CD4-positive, alpha-beta memory T cell (primary cell): ENCODE measurements at regions not wholly inside any gene's neighbourhood (a gene's known extent, or its start where the extent isn't known, plus 50 kb on each side); places are given as distances from the start of the nearest gene placed in this dataset.

ENCODE experiments used
- CTCF ChIA-PET: fragments of 350-600 bp; sonication (Branson Sonifier 250); formaldehyde crosslinking; loops from one replicate; lab custom pipeline; 2021; ENCODE audit warnings: inconsistent platforms; ENCODE audit not compliant: partially characterized antibody; lab: Charles Lee
- POLR2A ChIA-PET: fragments of 350-600 bp; sonication (Branson Sonifier 250); formaldehyde crosslinking; loops from one replicate; lab custom pipeline; 2021; ENCODE audit not compliant: partially characterized antibody; lab: Charles Lee
- DNase-seq, 5 donors: peaks; one replicate each; pipeline versions ENCODE4 v3.0.0 to v3.0.0-alpha.2; 2020 to 2022; ENCODE audit warnings: mixed read lengths in 1 of 5
- H3K27ac ChIP-seq: one replicate; pipeline ENCODE4 v1.7.0; 2013; ENCODE audit warnings: low read depth, low read length
- H3K27me3 ChIP-seq: 2 replicates; pipeline ENCODE4 v1.7.0; 2013; ENCODE audit warnings: mild to moderate bottlenecking, low read length, moderate library complexity; ENCODE audit not compliant: insufficient read depth
- H3K36me3 ChIP-seq: 2 replicates; pipeline ENCODE4 v1.7.0; 2013; ENCODE audit warnings: mild to moderate bottlenecking, low read length, moderate library complexity; ENCODE audit not compliant: insufficient read depth
- H3K4me1 ChIP-seq: 2 replicates; pipeline ENCODE4 v1.7.0; 2013; ENCODE audit warnings: mild to moderate bottlenecking, low read length, moderate library complexity; ENCODE audit not compliant: insufficient read depth
- H3K4me3 ChIP-seq, 2 donors: one replicate each; pipeline ENCODE4 v1.7.0; 2013; ENCODE audit warnings: low read length in 2 of 2, mild to moderate bottlenecking in 1 of 2
- H3K9me3 ChIP-seq, 2 donors: one replicate each; pipeline ENCODE4 v1.7.0; 2013; ENCODE audit warnings: low read length in 2 of 2, control low read depth in 1 of 2; ENCODE audit not compliant: control insufficient read depth in 1 of 2
- H3K27ac Mint-ChIP-seq, 7 donors: one replicate each; pipeline ENCODE4 v1.8.0; 2020 to 2021; ENCODE audit warnings: mixed read lengths in 7 of 7, mild to moderate bottlenecking in 6 of 7, inconsistent platforms in 3 of 7, moderate library complexity in 3 of 7
- H3K27me3 Mint-ChIP-seq, 2 donors: one replicate each; pipeline ENCODE4 v1.8.0; 2020 to 2021; ENCODE audit warnings: mixed read lengths in 2 of 2
- H3K36me3 Mint-ChIP-seq, 2 donors: one replicate each; pipeline ENCODE4 v1.8.0; 2020 to 2021; ENCODE audit warnings: mixed read lengths in 2 of 2, inconsistent platforms in 1 of 2, mild to moderate bottlenecking in 1 of 2
- H3K4me1 Mint-ChIP-seq, 4 donors: one replicate each; pipeline ENCODE4 v1.8.0; 2020 to 2021; ENCODE audit warnings: mixed read lengths in 4 of 4, mild to moderate bottlenecking in 1 of 4
- H3K4me3 Mint-ChIP-seq, 8 donors: one replicate each; pipeline ENCODE4 v1.8.0; 2020 to 2021; ENCODE audit warnings: mixed read lengths in 8 of 8, mild to moderate bottlenecking in 7 of 8, moderate library complexity in 6 of 8, inconsistent platforms in 3 of 8
- H3K9me3 Mint-ChIP-seq, 8 donors: one replicate each; pipeline ENCODE4 v1.8.0; 2020 to 2021; ENCODE audit warnings: mixed read lengths in 8 of 8, mild to moderate bottlenecking in 5 of 8, inconsistent platforms in 3 of 8, moderate library complexity in 1 of 8
- intact Hi-C: fragments of 100-400 bp; cut with micrococcal nuclease; formaldehyde crosslinking; loops from one replicate; pipeline ENCODE4 v1.15.1; 2023

- ChIA-PET POLR2A (no interaction called here), CTCF (no interaction called here)
- Mint-ChIP-seq H3K27me3 (peaks cover 0 to 1% of the 10 kb centered on the region in 2 donors), H3K27ac (peak overlapping the region in 1 of 7 donors; percentile 58), H3K4me3 (no peak overlapping the region), H3K9me3 (peaks cover 0 to 9% (median 5%) of the 10 kb centered on the region in 8 donors), H3K36me3 (peaks cover 0 to 8% of the 10 kb centered on the region in 2 donors), H3K4me1 (peaks cover 0 to 7% (median 1%) of the 10 kb centered on the region in 4 donors)
- intact Hi-C loops, result no loop called here
- H3K4me1 ChIP-seq, result no peaks in the 10 kb centered on the region
- no peak overlapping the region for H3K27ac ChIP-seq
- H3K9me3 ChIP-seq, result no peaks in the 10 kb centered on the region
- DNase-seq, result no peak
- H3K27me3 ChIP-seq, result no peaks in the 10 kb centered on the region
- H3K4me3 ChIP-seq, result no peak overlapping the region
- no peaks in the 10 kb centered on the region for H3K36me3 ChIP-seq
Observed at GRCh38 chr6:156061465-156061864, 605.8 kb upstream of the NOX3 start.

- Histone ChIP-seq H3K36me3 (no peaks in the 10 kb centered on the region), H3K27ac (no peak overlapping the region), H3K9me3 (no peaks in the 10 kb centered on the region), H3K27me3 (no peaks in the 10 kb centered on the region), H3K4me1 (no peaks in the 10 kb centered on the region), H3K4me3 (no peak overlapping the region)
- H3K27ac Mint-ChIP-seq, result peak overlapping the region in 4 of 7 donors; percentile 3 to 42 (median 24)
- no peak overlapping the region for H3K4me3 Mint-ChIP-seq
- peaks cover 0 to 11% (median 7%) of the 10 kb centered on the region in 8 donors for H3K9me3 Mint-ChIP-seq
- ChIA-PET POLR2A (no interaction called here), CTCF (no interaction called here)
- peaks cover 0 to 8% of the 10 kb centered on the region in 2 donors for H3K36me3 Mint-ChIP-seq
- intact Hi-C loops, result no loop called here
- peaks cover 0 to 1% of the 10 kb centered on the region in 2 donors for H3K27me3 Mint-ChIP-seq
- H3K4me1 Mint-ChIP-seq, result peaks cover 0 to 7% (median 1%) of the 10 kb centered on the region in 4 donors
- peak; percentile 4 to 43 (median 31) for DNase-seq
Observed at GRCh38 chr6:156060013-156060412, 604.4 kb upstream of the NOX3 start.

GRCh38 chr6:156058356-156058755, 602.7 kb upstream of the NOX3 start:
- Histone ChIP-seq H3K36me3 (no peaks in the 10 kb centered on the region), H3K4me1 (no peaks in the 10 kb centered on the region), H3K4me3 (no peak overlapping the region), H3K27ac (no peak overlapping the region), H3K27me3 (no peaks in the 10 kb centered on the region), H3K9me3 (no peaks in the 10 kb centered on the region)
- ChIA-PET POLR2A (no interaction called here), CTCF (no interaction called here)
- Mint-ChIP-seq H3K4me3 (no peak overlapping the region), H3K27ac (no peak overlapping the region), H3K4me1 (peaks cover 0 to 7% (median 1%) of the 10 kb centered on the region in 4 donors), H3K36me3 (peaks cover 0 to 4% of the 10 kb centered on the region in 2 donors), H3K9me3 (peaks cover 3 to 11% (median 7%) of the 10 kb centered on the region in 8 donors), H3K27me3 (peaks cover 0 to 1% of the 10 kb centered on the region in 2 donors)
- intact Hi-C loops, result no loop called here
- no peak for DNase-seq

- DNase-seq, result no peak
- Mint-ChIP-seq H3K36me3 (peaks cover 0 to 4% of the 10 kb centered on the region in 2 donors), H3K4me3 (no peak overlapping the region), H3K27me3 (peaks cover 0 to 1% of the 10 kb centered on the region in 2 donors), H3K4me1 (peaks cover 0 to 7% (median 1%) of the 10 kb centered on the region in 4 donors), H3K9me3 (peaks cover 4 to 11% (median 8%) of the 10 kb centered on the region in 8 donors), H3K27ac (peak overlapping the region in 1 of 7 donors; percentile 62)
- no peak overlapping the region for H3K4me3 ChIP-seq
- no peaks in the 10 kb centered on the region for H3K4me1 ChIP-seq
- H3K27me3 ChIP-seq, result no peaks in the 10 kb centered on the region
- CTCF ChIA-PET, result no interaction called here
- intact Hi-C loops, result no loop called here
- H3K9me3 ChIP-seq, result no peaks in the 10 kb centered on the region
- no peaks in the 10 kb centered on the region for H3K36me3 ChIP-seq
- no peak overlapping the region for H3K27ac ChIP-seq
- POLR2A ChIA-PET, result no interaction called here
Observed at GRCh38 chr6:156057869-156058268, 602.2 kb upstream of the NOX3 start.

GRCh38 chr6:156056085-156056484, 600.4 kb upstream of the NOX3 start:
- ChIA-PET POLR2A (no interaction called here), CTCF (no interaction called here)
- H3K36me3 ChIP-seq, result no peaks in the 10 kb centered on the region
- no peaks in the 10 kb centered on the region for H3K27me3 ChIP-seq
- H3K4me1 ChIP-seq, result no peaks in the 10 kb centered on the region
- intact Hi-C loops, result no loop called here
- DNase-seq, result no peak
- H3K27ac Mint-ChIP-seq, result no peak overlapping the region
- H3K27ac ChIP-seq, result no peak overlapping the region
- H3K4me1 Mint-ChIP-seq, result peaks cover 0 to 7% (median 1%) of the 10 kb centered on the region in 4 donors
- H3K9me3 Mint-ChIP-seq, result peaks cover 4 to 11% (median 7%) of the 10 kb centered on the region in 8 donors
- H3K27me3 Mint-ChIP-seq, result peaks cover 0 to 1% of the 10 kb centered on the region in 2 donors
- H3K4me3 ChIP-seq, result no peak overlapping the region
- H3K36me3 Mint-ChIP-seq, result peaks cover 0 to 4% of the 10 kb centered on the region in 2 donors
- peak overlapping the region in 1 of 8 donors; percentile 34 for H3K4me3 Mint-ChIP-seq
- no peaks in the 10 kb centered on the region for H3K9me3 ChIP-seq

- DNase-seq, result no peak
- H3K4me3 ChIP-seq, result no peak overlapping the region
- ChIA-PET POLR2A (no interaction called here), CTCF (no interaction called here)
- Mint-ChIP-seq H3K36me3 (peaks cover 0 to 4% of the 10 kb centered on the region in 2 donors), H3K4me1 (no peaks in the 10 kb centered on the region), H3K27ac (peak overlapping the region in 1 of 7 donors; percentile 43), H3K4me3 (no peak overlapping the region), H3K9me3 (peaks cover 2 to 13% (median 6%) of the 10 kb centered on the region in 8 donors), H3K27me3 (peaks cover 0 to 1% of the 10 kb centered on the region in 2 donors)
- H3K27ac ChIP-seq, result no peak overlapping the region
- no peaks in the 10 kb centered on the region for H3K4me1 ChIP-seq
- H3K36me3 ChIP-seq, result no peaks in the 10 kb centered on the region
- H3K27me3 ChIP-seq, result no peaks in the 10 kb centered on the region
- no peaks in the 10 kb centered on the region for H3K9me3 ChIP-seq
- intact Hi-C loops, result no loop called here
Observed at GRCh38 chr6:156053626-156054025, 598.0 kb upstream of the NOX3 start.

GRCh38 chr6:156046841-156047449, 591.3 kb upstream of the NOX3 start:
- CTCF ChIA-PET, result no interaction called here
- Histone ChIP-seq H3K4me1 (no peaks in the 10 kb centered on the region), H3K27ac (no peak overlapping the region), H3K27me3 (no peaks in the 10 kb centered on the region), H3K36me3 (no peaks in the 10 kb centered on the region), H3K4me3 (no peak overlapping the region), H3K9me3 (no peaks in the 10 kb centered on the region)
- Mint-ChIP-seq H3K36me3 (no peaks in the 10 kb centered on the region), H3K4me3 (no peak overlapping the region), H3K9me3 (peaks cover 0 to 15% (median 10%) of the 10 kb centered on the region in 8 donors), H3K27me3 (no peaks in the 10 kb centered on the region), H3K27ac (no peak overlapping the region), H3K4me1 (peaks cover 0 to 2% (median 0%) of the 10 kb centered on the region in 4 donors)
- intact Hi-C loops, result no loop called here
- no peak for DNase-seq
- POLR2A ChIA-PET, result no interaction called here
